ENCODE measurements at regions not wholly inside any gene's neighbourhood (a gene's known extent, or its start where the extent isn't known, plus 50 kb on each side); places are given as distances from the start of the nearest gene placed in this dataset.

DNA sequence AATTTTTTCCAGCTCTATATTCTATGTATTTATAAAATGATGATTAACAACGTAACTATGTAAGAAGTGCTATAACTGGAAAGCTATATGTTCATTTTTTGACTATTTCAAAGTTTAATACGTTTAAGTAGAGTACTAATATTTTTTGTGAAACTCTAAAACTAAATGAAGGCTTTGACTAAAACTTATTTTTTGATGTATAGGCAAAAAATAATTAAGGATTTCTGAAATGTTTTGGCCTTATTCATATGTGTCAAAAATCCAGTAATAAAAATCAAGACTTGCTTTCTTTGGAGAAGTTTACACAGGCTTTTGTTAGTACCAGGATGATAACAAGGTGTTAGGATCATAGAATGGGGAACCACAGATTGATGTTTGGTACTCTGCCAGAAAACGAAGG is 58.2 kb upstream of the ZEB2 start:
- Histone ChIP-seq H3K27ac (no peak overlapping the region), H3K36me3 (no peaks in the 10 kb centered on the region), H3K4me1 (peaks cover 0 to 15% (median 0%) of the 10 kb centered on the region in 3 donors), H3K27me3 (no peaks in the 10 kb centered on the region), H3K4me3 (no peak overlapping the region), H3K9me3 (no peaks in the 10 kb centered on the region)
- 59 to 61% methylated on average over 3 of the region's 3 CpGs for WGBS, 2 donors (ENCODE audit: low coverage in 1 of 2)
- no peak for TF ChIP-seq POLR2A (IDR thresholded peaks at IDR 0.05)
- TF ChIP-seq, protein P1, sequence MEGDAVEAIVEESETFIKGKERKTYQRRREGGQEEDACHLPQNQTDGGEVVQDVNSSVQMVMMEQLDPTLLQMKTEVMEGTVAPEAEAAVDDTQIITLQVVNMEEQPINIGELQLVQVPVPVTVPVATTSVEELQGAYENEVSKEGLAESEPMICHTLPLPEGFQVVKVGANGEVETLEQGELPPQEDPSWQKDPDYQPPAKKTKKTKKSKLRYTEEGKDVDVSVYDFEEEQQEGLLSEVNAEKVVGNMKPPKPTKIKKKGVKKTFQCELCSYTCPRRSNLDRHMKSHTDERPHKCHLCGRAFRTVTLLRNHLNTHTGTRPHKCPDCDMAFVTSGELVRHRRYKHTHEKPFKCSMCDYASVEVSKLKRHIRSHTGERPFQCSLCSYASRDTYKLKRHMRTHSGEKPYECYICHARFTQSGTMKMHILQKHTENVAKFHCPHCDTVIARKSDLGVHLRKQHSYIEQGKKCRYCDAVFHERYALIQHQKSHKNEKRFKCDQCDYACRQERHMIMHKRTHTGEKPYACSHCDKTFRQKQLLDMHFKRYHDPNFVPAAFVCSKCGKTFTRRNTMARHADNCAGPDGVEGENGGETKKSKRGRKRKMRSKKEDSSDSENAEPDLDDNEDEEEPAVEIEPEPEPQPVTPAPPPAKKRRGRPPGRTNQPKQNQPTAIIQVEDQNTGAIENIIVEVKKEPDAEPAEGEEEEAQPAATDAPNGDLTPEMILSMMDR (IDR thresholded peaks at IDR 0.05), result no peak
- no peak for TF ChIP-seq POLR2AphosphoS5 (IDR thresholded peaks at IDR 0.05)
- no peak for TF ChIP-seq EP300 (IDR thresholded peaks at IDR 0.05)
- ATAC-seq, result no peak

DNA sequence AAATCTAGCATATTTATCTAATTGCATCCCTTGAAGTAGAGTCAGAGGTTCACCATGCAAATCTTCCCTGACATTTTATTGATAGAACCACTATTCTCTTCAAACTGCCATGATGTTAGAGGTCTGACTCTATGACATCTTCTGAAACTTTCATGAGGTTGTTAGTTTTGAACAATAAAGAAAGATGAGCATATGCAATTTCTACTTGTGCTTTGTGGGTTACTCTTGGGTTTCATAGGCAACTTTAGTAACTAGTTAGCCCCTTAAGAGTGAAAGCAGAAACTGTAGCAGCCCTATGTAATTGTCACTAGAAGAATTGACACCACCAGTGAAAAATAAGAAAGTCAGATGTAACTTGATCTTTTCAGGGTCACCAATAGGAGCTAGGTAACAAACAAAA is 53.1 kb upstream of the ZEB2 start:
- no peak overlapping the region for H3K27ac ChIP-seq
- no peaks in the 10 kb centered on the region for H3K4me1 ChIP-seq
- no peaks in the 10 kb centered on the region for H3K36me3 ChIP-seq
- ATAC-seq, result no peak
- H3K4me3 ChIP-seq, result no peak overlapping the region
- no peaks in the 10 kb centered on the region for H3K9me3 ChIP-seq
- TF ChIP-seq POLR2AphosphoS5 (IDR thresholded peaks at IDR 0.05), result no peak
- TF ChIP-seq EP300 (IDR thresholded peaks at IDR 0.05), result no peak
- TF ChIP-seq, protein P1 (IDR thresholded peaks at IDR 0.05), result no peak
- no peak for TF ChIP-seq POLR2A (IDR thresholded peaks at IDR 0.05)
- H3K27me3 ChIP-seq, result no peaks in the 10 kb centered on the region

DNA sequence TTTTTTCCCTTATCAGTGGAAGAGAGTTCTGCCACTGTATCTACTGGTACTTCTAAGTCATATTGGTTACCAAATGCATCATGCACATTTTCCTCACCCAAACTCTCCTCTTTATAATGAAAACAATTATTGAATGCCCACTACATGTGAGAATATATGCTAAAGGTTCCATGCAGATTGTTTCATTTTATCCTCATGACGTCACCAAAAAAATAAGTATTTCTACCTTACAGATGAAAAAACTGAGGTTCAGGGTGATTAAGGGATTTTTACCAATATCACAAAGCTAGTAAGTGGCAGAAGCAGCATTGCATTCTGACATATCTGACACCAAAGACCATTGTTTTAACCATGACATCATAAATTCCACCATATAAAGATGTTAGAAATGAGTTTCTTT is 51.9 kb upstream of the ZEB2 start:
- Histone ChIP-seq H3K9me3 (no peaks in the 10 kb centered on the region), H3K4me1 (no peaks in the 10 kb centered on the region)

DNA sequence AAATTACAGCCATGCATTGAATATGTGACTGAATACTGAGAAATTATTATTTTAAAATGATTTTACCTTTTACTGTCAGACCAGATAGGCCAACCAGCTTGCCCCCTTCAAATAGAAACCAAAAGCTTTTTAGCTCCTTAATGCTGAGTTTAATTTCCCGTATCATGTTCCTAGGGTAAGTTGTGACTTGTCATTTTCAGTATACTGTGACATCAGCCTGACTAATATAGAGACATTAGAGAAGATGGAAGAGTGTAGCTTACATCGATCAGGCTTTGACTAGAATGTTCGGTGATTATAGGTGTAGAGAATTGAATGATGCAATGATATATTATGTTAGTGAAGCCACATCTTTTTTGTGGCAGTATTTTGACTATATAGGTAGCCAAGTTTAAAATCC is 50.6 kb upstream of the ZEB2 start:
- Histone ChIP-seq H3K9me3 (no peaks in the 10 kb centered on the region), H3K27me3 (no peaks in the 10 kb centered on the region), H3K27ac (no peak overlapping the region), H3K4me1 (no peaks in the 10 kb centered on the region), H3K4me3 (no peak overlapping the region), H3K36me3 (no peaks in the 10 kb centered on the region)
- 94 to 100% methylated on average over 3 of the region's 3 CpGs for WGBS, 2 donors (ENCODE audit: low coverage in 1 of 2)
- no peak for ATAC-seq
- TF ChIP-seq POLR2AphosphoS5 (IDR thresholded peaks at IDR 0.05) (no peak), POLR2A (IDR thresholded peaks at IDR 0.05) (no peak)

More for the DNA sequence above, 51.9 kb upstream of the ZEB2 start:
- H3K27me3 ChIP-seq, result no peaks in the 10 kb centered on the region
- no peak for ATAC-seq
- H3K27ac ChIP-seq, result no peak overlapping the region
- no peaks in the 10 kb centered on the region for H3K36me3 ChIP-seq
- no peak overlapping the region for H3K4me3 ChIP-seq
- TF ChIP-seq, protein P1 (IDR thresholded peaks at IDR 0.05), result no peak
- no peak for TF ChIP-seq EP300 (IDR thresholded peaks at IDR 0.05)
- TF ChIP-seq POLR2A (IDR thresholded peaks at IDR 0.05), result no peak
- TF ChIP-seq POLR2AphosphoS5 (IDR thresholded peaks at IDR 0.05), result no peak
- WGBS, 2 donors (ENCODE audit: low coverage in 1 of 2), result 79 to 100% methylated on average over 1 of the region's 1 CpG

Small RNA genes lying in the stretch of these regions (small RNA-seq; reads per million reads assigned to genes)
- gene RF00019 (0 reads per million in 4 donors), gene RF01992 (0 reads per million in 4 donors), gene RNA5SP106 (0 reads per million in 4 donors), gene RNU6-692P (0 reads per million in 4 donors), gene RNU6-715P (0 reads per million in 4 donors), gene RNU7-2P (0 reads per million in 4 donors)
